Hindlimb muscle (tissue), 1 donor: ENCODE measurements at regions not wholly inside any gene's neighbourhood (a gene's known extent, or its start where the extent isn't known, plus 50 kb on each side); places are given as distances from the start of the nearest gene placed in this dataset.

ENCODE experiments used
- DNase-seq: peaks from one replicate; pipeline ENCODE4 v3.0.0-alpha.2; 2013

DNA sequence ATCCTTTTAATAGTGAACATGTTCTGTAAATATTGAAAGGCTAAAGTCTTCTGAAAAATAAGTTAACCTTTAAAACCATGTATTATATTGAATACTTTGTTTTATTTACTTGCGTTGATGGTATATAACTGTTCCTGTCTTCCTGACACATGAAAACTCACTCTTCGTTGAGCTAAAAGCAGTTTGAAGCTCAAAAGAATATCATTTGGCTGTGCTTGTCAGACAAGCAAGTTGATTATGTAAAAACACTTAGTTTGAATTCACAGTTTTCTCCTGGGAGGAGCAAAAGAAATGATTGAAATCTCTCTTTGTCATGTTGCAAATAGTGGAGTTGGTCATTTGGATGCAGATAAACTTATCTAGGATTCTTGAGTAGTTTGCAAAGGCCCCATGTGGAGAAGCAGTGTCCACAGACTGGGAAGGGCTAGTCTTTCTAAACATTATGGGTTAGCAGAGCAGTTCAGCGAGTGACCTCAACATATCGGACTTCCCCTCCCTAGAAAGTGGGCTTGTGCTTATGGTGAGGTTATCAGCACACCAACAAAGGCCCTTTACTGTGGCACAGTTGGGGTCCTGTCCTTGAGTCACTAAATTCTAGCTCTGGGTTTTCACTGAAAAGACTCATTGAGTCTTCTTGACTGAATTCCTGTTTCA is 290.4 kb downstream of the CSNK1G3 start:
- no peak for DNase-seq

DNA sequence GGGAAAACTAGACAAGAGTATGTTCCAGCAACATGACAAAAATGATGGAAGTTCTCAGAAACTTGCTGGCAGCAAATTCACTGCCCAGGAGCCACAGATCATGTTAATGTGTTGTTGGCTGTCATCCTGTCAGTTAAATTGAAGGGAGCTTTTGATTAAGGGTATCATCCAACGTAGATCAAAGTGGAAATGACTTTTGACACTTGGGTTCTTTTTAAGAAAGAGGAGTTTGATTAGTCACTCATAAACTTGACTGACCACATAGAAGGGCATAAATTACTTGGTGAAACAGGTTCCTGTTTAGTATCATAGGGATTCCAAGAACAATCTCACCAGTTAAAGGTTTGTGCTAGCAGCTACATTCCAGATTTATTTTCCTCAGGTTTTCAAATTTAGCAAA is 288.7 kb downstream of the CSNK1G3 start:
- DNase-seq: no peak

DNA sequence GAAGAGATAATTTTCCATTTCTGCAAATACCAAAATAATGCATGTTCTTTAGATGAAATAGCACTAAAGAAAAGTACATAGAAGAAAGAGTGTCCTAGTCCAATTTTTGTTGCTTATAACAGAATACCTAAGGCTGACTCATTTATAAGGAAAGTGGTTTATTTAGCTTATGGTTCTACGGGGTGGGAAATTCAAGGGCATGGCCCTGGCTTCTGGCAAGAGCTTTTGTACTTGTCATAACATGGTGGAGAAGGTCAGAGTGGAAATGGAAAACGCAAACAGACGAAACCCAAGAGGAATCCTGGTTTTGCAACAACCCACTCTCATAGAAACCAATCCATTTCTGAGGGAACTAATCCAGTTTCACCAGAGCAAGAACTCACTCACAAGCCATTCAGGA is 283.7 kb downstream of the CSNK1G3 start:
- no peak for DNase-seq

DNA sequence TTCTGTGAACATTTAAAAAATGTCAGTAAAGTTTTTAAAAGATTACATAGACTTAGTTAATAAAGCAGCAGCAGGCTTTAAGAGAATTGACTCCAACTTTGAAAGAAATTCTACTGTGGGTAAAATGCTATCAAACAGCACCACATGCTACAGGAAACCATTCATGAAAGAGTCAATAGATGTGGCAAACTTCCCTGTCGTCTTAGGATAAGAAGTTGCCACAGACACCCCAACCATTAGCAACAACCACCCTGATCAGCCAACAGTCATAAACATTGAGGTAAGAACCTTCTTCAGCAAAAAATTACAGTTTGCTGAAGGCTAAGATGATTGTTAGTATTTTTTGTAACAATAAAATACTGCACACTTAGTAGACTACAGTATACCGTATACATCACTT is 278.2 kb downstream of the CSNK1G3 start:
- DNase-seq: no peak

DNA sequence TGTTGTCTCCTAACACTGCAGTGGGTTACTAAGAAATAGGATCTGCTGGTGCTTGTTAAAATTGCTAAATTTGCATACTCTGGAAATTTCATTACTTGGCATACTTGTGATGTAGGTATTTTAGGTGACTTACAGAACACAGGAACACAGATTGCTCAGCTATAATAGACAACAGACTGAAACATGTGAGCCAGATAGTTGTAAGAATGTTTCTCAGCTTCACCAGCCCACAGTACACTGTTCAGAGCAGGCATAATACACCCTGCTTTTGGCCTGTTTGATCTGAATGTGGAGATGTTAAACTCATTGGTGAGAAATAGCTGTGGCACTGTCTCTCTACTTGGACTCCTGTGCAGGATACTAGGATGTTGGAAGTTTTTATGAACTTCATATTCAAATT is 275.7 kb downstream of the CSNK1G3 start:
- no peak for DNase-seq

DNA sequence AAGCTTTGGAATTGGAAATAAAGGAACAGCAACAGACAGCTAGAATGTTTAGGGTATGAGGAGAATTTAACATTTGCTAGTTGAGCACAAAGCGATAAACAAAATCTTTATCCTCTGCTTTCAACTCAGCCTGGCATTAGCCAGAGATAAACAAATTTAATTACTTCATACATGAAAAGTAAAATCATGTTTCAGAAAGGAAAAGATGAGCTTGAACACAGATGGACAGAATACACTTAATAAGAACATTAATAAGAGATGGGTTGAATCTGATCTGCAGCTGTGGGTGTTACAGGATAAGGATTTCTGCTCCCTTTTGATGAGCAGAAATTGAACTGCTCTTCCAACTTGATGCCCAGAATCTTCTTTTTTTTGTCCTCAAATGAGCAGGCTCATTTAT is 275.2 kb downstream of the CSNK1G3 start:
- no peak for DNase-seq

DNA sequence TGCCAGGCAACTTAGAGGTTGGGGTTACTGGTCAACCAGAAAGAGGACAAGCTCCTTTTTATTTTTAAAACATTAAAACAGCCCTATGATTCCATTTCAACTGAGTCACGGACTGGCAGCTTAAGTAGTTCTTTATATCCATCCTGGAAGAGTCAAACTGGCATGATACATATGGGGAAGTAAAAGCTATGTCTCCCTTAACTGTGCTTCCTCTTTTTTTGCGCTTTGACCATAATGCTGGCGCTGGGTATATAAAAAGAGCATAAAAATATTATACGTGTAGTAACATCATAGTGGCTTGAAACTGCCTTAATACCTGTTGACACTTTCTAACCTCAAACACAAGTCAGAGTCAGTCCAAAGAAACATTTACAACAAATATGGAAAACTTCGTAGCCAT is 274.4 kb downstream of the CSNK1G3 start:
- DNase-seq: no peak

DNA sequence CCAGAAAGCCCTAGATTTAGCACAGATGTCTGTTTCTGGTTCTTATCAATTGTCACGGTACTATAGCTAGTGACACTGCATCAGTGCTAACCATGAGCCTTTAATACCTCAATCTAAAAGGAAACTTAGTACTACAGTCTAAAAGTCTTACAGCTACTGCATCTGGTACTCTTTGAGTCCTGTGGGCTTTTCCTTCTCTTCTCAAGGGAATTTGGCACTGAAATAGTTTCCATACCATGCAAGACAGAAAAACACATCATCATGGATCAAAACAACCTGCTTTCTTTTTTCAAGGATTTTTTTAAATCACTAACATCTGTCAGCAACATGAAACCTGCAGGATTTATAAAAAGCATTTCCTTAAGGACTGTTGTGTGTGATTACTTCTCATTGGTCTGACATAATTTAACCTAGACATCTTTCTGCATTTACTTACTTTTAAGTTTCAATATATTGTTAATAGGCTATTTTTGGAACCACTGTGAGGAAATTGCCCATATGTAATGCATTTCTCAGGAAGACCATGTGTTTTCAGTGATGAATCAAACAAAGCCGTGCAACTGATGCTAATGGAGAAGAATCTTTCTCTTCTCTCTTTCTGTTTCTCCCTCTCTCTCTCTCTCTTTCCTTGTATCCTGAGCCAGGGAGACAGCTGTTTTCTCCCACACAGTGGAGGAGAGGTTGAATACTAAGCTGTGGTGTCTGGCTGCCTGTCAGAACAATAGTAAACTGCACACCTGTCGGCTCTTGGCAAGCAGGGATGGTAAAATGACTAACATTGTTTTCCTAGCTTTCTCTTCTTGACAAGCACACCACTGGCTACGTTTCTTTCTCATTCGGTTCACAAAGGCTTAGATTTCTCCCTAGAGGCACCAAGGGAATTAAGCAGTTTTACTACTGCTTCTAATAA is 273.4 kb downstream of the CSNK1G3 start:
- peak; percentile 69 for DNase-seq

DNA sequence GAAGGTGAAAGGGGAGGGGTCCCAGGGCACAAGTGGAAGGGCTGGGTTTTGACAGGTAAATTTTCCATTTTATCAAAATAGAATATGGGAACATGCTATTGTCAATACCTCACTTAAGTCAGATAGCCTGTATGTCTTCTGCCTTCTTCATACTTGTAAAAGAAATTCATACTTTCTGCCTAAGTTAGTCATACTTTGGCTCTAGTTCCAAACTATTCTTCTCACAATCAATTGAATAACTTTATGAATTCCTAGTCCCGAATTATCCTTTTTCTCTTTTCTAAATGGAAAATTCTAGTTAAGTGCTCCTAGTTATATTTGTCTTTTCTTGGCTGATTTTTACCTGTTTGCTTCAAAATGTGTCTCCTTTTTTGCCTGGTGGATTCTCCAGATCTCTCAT is 271.4 kb downstream of the CSNK1G3 start:
- no peak for DNase-seq

DNA sequence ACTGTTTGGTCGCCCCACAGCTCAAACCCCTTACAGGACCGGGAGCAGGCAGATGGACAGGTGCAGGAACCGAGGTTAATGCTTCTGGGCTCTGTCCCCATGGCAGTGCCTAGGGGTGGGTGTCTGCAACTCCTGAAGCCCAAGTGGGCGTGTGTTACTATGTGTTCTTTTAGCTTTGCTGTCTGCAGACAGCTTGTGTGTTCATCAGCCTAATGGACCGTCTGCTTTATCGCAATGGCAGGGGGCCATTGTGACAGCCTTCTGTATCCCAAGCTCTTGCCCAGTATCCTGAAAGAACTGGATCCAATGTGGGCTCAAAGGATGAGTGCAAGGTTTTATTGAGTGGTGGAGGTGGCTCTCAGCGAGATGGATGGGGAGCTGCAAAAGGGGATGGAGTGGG is 266.7 kb downstream of the CSNK1G3 start:
- no peak for DNase-seq

DNA sequence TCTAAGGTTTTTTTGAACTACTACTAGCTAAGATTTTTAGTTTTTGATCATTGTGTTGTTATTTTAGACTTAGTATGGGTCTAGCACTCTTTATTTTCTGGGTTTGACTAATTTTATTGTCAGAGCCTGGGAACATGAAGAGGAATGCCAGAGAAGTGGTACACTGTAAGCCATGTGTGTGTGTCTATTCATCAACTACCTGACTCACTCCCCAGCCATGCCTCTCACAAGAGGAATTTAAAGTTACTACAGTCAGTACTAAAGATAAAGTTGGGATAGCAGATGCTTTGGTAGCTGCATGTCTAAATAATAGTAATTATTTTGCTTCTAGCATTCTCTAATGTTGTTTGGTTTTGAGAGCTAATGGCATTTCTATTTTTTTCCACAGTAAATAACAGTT is 264.8 kb downstream of the CSNK1G3 start:
- DNase-seq: no peak

DNA sequence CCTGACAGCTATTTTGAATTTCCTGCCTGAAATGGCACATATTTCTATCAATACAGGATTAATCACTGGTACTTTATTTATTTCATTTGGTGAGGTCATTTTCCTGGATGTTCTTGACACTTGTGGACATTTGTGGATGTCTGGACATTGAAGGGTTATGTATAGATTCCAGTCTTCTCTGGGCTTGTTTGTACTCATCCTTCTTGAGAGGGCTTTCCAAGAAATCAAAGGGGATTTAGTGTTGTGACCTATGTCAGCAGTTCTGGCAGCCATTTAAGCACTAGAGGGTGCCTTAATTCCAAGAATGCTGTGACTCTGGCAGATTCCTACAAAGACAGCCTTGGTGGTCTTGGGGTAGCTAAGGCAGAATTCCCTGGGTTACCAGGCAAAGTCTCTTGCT is 259.7 kb downstream of the CSNK1G3 start:
- no peak for DNase-seq

DNA sequence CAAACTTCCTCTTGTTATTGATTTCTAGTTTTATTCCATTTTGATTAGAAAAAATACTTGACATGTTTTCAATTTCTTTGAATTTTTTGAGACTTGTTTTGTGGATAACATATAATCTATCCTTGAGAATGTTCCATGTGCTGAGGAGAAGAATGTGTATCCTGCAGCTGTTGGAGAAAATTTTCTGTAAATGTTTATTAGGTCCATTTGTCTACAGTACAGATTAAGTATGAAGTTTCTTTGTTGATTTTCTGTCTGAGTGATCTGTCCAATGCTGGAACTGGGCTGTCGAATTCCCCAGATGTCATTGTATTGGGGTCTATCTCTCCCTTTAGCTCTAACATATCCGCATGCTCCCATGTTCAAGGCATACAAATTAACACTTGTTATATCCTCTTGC is 251.2 kb downstream of the CSNK1G3 start:
- no peak for DNase-seq

DNA sequence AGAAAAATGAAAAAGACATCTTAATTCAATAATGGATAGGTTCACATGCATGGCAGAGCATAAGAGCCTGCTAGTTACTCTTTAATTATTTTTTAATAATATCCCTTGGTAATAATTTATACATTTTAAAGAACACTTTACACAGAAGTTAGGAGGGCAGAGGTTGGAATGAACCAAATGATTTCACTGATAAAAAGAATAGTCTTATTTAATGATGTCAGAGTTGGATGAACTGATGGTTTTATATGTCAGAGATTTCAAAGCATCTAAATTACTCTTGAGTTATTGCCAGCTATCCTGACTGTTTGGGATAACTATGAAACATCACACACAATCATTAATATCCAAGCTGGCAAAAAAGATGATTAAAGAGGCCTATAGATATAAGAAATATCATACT is 244.8 kb downstream of the CSNK1G3 start:
- DNase-seq: no peak

DNA sequence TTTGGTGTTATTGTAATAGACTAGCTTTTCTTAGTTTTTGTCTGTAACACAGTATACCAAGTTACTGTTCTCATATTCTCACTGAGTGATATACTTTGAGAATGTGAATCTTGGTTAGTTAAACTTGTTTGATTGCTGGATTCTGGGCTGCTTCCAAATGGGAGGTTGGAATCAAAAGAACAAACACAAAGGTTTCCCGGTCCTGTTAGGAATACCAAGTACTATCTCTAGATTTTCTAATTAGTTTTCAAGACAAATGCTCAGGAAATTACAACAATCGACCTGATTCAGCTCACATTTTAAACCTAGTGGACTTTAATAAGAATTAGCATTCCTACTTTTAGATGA is 244.3 kb downstream of the CSNK1G3 start:
- no peak for DNase-seq

DNA sequence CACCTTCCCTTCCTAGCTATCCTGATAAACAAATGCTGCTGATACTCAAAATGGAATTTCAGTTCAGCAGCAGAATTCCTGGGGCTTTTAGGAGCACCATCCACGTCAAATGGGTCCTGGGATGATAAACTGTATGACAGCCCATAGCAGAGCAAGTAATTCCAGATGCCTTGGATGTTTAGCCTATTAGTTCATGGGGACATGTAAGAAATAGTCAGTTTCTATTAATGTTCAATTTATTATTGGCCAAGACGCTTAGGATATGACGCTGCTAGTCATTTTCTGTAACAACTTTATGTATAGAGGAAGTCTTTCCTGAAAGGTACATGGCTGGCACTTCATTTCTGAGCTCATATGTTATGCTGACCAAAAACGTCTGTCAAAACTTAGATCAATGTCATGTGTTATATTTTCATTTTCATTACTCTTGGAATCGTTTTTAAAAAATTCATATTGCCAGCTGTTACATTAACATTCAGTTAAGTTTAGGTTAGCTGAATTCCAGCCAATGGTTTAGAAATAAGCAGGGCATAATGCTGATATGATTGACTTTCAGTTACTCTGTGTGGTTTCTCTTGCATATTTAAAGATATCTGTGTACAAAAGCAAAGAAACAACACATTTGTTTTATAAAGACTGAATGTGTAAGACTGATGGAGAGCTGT is 243.8 kb downstream of the CSNK1G3 start:
- no peak for DNase-seq

DNA sequence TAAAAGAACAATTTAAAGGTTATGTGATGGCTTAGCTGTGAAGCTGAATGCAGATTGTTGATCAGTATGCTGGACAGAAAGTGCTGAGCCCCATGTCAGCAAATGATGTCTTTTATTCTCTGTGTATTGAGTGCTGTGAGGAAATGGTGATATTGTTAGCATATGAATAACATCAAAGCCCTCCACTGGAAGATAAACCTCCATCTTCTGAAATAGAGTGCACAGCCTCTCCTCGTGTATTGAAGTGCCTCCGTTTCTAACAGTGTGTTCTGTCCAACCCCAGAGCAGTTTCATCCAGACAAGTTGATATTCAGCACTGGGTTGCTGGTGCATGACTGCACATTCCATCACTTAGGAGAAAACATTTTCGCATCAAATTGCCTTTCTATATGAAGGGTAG is 242.9 kb downstream of the CSNK1G3 start:
- DNase-seq: no peak

DNA sequence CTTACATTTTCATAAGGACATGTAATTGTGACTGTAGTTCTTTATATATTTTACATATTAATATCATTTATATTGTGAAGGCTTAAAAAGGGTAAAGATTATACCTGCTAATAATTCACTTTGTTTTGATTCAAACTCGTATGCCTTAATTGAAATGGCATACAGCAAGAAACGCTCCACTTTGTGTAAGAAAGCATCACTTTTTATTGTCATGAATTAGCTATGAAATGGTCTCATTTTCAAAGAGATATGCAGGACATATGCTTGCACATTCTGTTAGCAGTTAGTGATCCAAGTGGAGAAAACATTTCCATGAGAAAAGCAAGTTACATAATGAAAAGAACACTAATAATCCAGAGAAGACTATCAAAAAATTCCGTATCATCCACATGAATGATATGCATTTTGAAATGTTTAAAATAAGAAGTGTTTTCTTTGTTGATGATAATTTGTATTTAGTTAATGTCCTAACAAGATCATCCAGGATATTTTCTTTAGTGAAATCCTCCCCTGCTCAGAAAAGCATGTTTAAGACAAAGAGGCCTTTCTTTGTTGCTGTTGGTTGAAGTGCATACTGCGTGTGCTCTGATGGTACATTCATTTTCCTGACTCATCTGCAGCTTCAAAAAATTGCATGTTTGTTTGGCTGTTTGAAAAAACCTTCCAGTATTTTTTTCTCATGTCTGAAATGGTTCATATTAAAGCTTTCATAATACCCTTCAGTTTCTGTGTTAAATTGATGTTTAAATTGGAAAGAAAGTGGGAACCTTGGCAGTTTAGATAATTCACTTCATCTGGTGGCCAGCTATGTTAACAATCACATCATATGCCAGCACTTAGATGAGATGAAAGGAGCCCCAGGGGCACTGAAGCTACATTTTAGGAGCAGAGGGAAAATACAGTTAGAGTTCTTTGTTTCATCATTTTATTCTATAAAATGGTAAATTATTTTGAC is 242.2 kb downstream of the CSNK1G3 start:
- DNase-seq: no peak

DNA sequence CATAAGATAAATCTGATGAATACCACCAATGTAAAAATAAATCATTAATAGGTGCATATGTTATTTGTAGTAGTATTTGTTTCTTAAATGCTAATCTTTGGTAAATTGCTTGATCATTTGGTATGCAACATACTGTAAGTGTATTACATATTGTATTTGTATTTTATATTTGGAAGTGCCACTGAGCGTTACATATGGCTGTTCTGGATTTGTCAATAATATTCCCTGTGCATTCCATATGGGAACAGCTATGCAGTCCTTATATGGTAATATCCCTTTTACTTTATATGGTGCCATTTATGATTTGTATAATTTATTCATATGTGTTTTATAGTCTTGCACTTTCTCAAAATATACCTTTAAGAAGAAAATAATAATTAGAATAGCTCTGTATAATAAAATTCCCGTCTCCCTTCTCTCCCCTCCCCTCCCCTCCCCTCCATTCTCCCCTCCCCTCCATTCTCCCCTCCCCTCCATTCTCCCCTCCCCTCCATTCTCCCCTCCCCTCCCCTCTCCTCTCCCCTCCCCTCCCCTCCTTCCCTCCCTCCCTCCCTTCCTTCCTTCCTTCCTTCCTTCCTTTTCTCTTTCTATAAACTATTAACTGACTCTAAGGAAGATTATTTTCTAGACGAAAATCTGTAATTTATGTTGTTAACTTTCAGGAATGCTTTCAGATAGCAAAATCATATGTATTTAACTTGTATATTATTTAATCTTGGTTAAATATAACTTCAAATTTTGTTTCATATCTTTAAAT is 241.4 kb downstream of the CSNK1G3 start:
- no peak for DNase-seq

DNA sequence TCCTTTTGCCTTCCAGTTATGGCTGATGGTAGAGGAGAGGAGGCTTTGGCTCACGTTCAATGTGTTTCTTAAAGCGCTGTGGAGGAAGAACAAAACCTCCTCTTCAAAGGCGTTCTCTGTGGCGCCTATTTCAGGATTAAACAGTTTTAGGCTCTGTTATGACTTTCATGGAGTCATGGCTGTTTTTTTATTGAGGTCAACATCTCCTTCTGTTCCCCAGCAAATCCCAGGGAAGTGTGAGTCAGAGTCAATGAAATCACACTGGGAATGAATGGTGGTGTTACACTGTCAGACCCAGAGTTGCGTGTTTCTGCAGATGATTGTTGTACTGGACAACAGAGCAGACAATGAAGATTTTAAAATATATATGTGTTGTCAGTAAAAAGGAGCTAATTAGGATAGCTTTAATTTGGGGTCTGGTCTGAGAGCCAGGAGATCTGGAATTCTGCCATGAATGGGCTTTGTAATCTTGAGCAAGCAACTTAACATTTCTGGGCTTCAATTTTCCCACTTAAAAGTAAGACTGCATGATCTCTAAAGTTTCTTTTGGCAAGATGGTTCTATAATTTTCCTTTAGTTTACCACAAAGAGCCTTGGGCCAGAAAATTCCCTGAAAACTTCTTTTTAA is 240.7 kb downstream of the CSNK1G3 start:
- no peak for DNase-seq

DNA sequence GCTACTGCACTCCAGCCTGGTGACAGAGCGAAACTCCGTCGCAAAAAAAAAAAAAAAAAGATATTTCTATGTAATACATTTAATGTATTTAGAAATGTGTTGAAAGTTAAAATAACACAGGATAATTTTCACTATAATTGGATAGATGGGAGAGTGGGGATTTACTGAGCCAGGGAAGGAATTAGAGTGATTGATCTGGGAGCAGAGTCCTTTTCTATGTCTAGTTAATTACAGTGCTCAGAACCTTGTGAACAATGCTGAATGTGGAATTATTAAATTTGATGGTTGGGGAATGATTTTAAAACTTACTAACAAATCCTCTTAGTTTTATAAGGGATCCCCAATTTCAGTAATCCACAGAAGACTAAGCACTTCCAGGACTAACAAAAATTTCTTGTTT is 239.7 kb downstream of the CSNK1G3 start:
- no peak for DNase-seq
